PC-9 (cell line): ENCODE measurements at regions not wholly inside any gene's neighbourhood (a gene's known extent, or its start where the extent isn't known, plus 50 kb on each side); places are given as distances from the start of the nearest gene placed in this dataset.

Experiments
- EZH2 ChIP-seq: fragments of 200-600 bp; sonication (generic); IDR thresholded peaks from 2 replicates; pipeline ENCODE4 v1.8.0; 2017; ENCODE audit warnings: antibody characterized with exemption, low read depth
- TF ChIP-seq, protein P1 (sequence below): fragments of 200-600 bp; sonication (generic); conservative IDR thresholded peaks from 2 replicates; pipeline ENCODE4 v1.6.1; 2017; ENCODE audit warnings: mixed run types, antibody characterized with exemption, mild to moderate bottlenecking, moderate library complexity

- TF ChIP-seq, protein P1, sequence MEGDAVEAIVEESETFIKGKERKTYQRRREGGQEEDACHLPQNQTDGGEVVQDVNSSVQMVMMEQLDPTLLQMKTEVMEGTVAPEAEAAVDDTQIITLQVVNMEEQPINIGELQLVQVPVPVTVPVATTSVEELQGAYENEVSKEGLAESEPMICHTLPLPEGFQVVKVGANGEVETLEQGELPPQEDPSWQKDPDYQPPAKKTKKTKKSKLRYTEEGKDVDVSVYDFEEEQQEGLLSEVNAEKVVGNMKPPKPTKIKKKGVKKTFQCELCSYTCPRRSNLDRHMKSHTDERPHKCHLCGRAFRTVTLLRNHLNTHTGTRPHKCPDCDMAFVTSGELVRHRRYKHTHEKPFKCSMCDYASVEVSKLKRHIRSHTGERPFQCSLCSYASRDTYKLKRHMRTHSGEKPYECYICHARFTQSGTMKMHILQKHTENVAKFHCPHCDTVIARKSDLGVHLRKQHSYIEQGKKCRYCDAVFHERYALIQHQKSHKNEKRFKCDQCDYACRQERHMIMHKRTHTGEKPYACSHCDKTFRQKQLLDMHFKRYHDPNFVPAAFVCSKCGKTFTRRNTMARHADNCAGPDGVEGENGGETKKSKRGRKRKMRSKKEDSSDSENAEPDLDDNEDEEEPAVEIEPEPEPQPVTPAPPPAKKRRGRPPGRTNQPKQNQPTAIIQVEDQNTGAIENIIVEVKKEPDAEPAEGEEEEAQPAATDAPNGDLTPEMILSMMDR, result no peak
- no peak for TF ChIP-seq EZH2
Observed at GRCh38 chr5:2433086-2433485, 318.4 kb downstream of the IRX2 start.
